Suppressor macrophage treated with lipopolysaccharide for 4 hours (primary cell): ENCODE measurements at regions not wholly inside any gene's neighbourhood (a gene's known extent, or its start where the extent isn't known, plus 50 kb on each side); places are given as distances from the start of the nearest gene placed in this dataset.

ENCODE experiments used
- DNase-seq: peaks from one replicate; pipeline ENCODE4 v3.0.0-alpha.2; 2020

- no peak for DNase-seq
Measured at GRCh38 chr6:87798393-87799278, 96.6 kb upstream of the AKIRIN2 start.

- DNase-seq, result no peak
Measured at GRCh38 chr6:87794922-87795885, 93.2 kb upstream of the AKIRIN2 start.

GRCh38 chr6:87793315-87793714 lies 91.3 kb upstream of the AKIRIN2 start:
- DNase-seq, result no peak

GRCh38 chr6:87791982-87792381 lies 89.9 kb upstream of the AKIRIN2 start:
- DNase-seq, result no peak

- no peak for DNase-seq
Measured at GRCh38 chr6:87791485-87791884, 89.5 kb upstream of the AKIRIN2 start.

- no peak for DNase-seq
Measured at GRCh38 chr6:87791029-87791428, 89.0 kb upstream of the AKIRIN2 start.

- no peak for DNase-seq
Measured at GRCh38 chr6:87789900-87790290, 87.9 kb upstream of the AKIRIN2 start.

- peak; percentile 91 for DNase-seq
Measured at GRCh38 chr6:87789198-87789899, 87.3 kb upstream of the AKIRIN2 start.

- DNase-seq, result no peak
Measured at GRCh38 chr6:87788141-87788540, 86.1 kb upstream of the AKIRIN2 start.

- DNase-seq, result no peak
Measured at GRCh38 chr6:87785229-87785862, 83.3 kb upstream of the AKIRIN2 start.

GRCh38 chr6:87784690-87785089 lies 82.7 kb upstream of the AKIRIN2 start:
- DNase-seq, result no peak

- DNase-seq, result no peak
Measured at GRCh38 chr6:87784051-87784450, 82.0 kb upstream of the AKIRIN2 start.

GRCh38 chr6:87779542-87779941 lies 77.5 kb upstream of the AKIRIN2 start:
- DNase-seq, result no peak

GRCh38 chr6:87772597-87773530 lies 70.8 kb upstream of the AKIRIN2 start:
- DNase-seq, result no peak

- peak; percentile 38 for DNase-seq
Measured at GRCh38 chr6:87767478-87767877, 65.4 kb upstream of the AKIRIN2 start.

- DNase-seq, result no peak
Measured at GRCh38 chr6:87766211-87766610, 64.2 kb upstream of the AKIRIN2 start.

- no peak for DNase-seq
Measured at GRCh38 chr6:87763901-87764300, 61.9 kb upstream of the AKIRIN2 start.

GRCh38 chr6:87763276-87763675 lies 61.2 kb upstream of the AKIRIN2 start:
- DNase-seq, result no peak

- DNase-seq, result no peak
Measured at GRCh38 chr6:87762116-87762515, 60.1 kb upstream of the AKIRIN2 start.

GRCh38 chr6:87757792-87758191 lies 55.8 kb upstream of the AKIRIN2 start:
- no peak for DNase-seq

GRCh38 chr6:87756858-87757257 lies 54.8 kb upstream of the AKIRIN2 start:
- DNase-seq, result peak; percentile 96
